OCI-LY1 (cell line): ENCODE measurements at regions not wholly inside any gene's neighbourhood (a gene's known extent, or its start where the extent isn't known, plus 50 kb on each side); places are given as distances from the start of the nearest gene placed in this dataset.

ENCODE experiments used
- H2AFZ ChIP-seq: fragments of 200-600 bp; sonication (generic), shearing (Covaris generic); 2 replicates; pipeline ENCODE4 v1.6.0; 2014; ENCODE audit warnings: antibody characterized with exemption, mild to moderate bottlenecking, low read length
- H3F3A ChIP-seq: fragments of 200-600 bp; sonication (generic), shearing (Covaris generic); 2 replicates; pipeline ENCODE4 v1.6.0; 2014; ENCODE audit warnings: mild to moderate bottlenecking, antibody characterized with exemption, low read length, moderate library complexity; ENCODE audit not compliant: insufficient read depth
- H3K27ac ChIP-seq: fragments of 200-600 bp; sonication (generic); 2 replicates; pipeline ENCODE4 v1.5.1; 2014; ENCODE audit warnings: low read length, mixed run types, mild to moderate bottlenecking, low read depth; ENCODE audit not compliant: poor library complexity, severe bottlenecking
- H3K27me3 ChIP-seq: fragments of 200-600 bp; sonication (generic); 2 replicates; pipeline ENCODE4 v1.6.0; 2014; ENCODE audit warnings: antibody characterized with exemption, mild to moderate bottlenecking, low read length, moderate library complexity; ENCODE audit not compliant: insufficient read depth
- H3K36me3 ChIP-seq: fragments of 200-600 bp; sonication (generic); 2 replicates; pipeline ENCODE4 v1.6.1; 2014; ENCODE audit warnings: mild to moderate bottlenecking, antibody characterized with exemption, low read length, moderate library complexity, mixed read lengths; ENCODE audit not compliant: insufficient read depth
- H3K4me1 ChIP-seq: fragments of 200-600 bp; sonication (generic); 2 replicates; pipeline ENCODE4 v1.5.1; 2014; ENCODE audit warnings: mild to moderate bottlenecking, low read length, moderate library complexity; ENCODE audit not compliant: insufficient read depth, severe bottlenecking
- H3K4me2 ChIP-seq: fragments of 200-600 bp; sonication (generic), shearing (Covaris generic); 2 replicates; pipeline ENCODE4 v1.6.1; 2014; ENCODE audit warnings: low read length
- H3K4me3 ChIP-seq: fragments of 200-600 bp; sonication (generic); 2 replicates; pipeline ENCODE4 v1.5.1; 2014; ENCODE audit warnings: low read length, low read depth, mild to moderate bottlenecking, mixed read lengths; ENCODE audit not compliant: poor library complexity, severe bottlenecking
- H3K79me2 ChIP-seq: fragments of 200-600 bp; shearing (Covaris generic); 2 replicates; pipeline ENCODE4 v1.6.1; 2016; ENCODE audit warnings: mixed run types, low read length, mixed read lengths; ENCODE audit not compliant: insufficient read depth
- H3K9ac ChIP-seq: fragments of 200-600 bp; sonication (generic), shearing (Covaris generic); 2 replicates; pipeline ENCODE4 v1.6.1; 2014; ENCODE audit warnings: mild to moderate bottlenecking, low read length, mixed read lengths
- H3K9me2 ChIP-seq: fragments of 200-600 bp; sonication (generic), shearing (Covaris generic); 2 replicates; pipeline ENCODE4 v1.6.1; 2014; ENCODE audit warnings: low read depth, mild to moderate bottlenecking, low read length, mixed read lengths
- H3K9me3 ChIP-seq: fragments of 200-600 bp; shearing (Covaris generic); 2 replicates; pipeline ENCODE4 v1.6.1; 2014; ENCODE audit warnings: low read length, mixed read lengths
- H4K20me1 ChIP-seq: fragments of 200-600 bp; sonication (generic), shearing (Covaris generic); 2 replicates; pipeline ENCODE4 v1.6.0; 2016; ENCODE audit warnings: mild to moderate bottlenecking, low read length; ENCODE audit not compliant: insufficient read depth
- CTCF ChIP-seq: fragments of 200-600 bp; sonication (generic), shearing (Covaris generic); IDR thresholded peaks from 2 replicates; pipeline ENCODE4 v1.5.1; 2017; ENCODE audit warnings: mild to moderate bottlenecking, antibody characterized with exemption, low read length, moderate library complexity, mixed read lengths
- EZH2 ChIP-seq: fragments of 200-600 bp; sonication (generic), shearing (Covaris generic); IDR thresholded peaks from 2 replicates; pipeline ENCODE4 v1.8.0; 2017; ENCODE audit warnings: borderline replicate concordance, mixed run types, mild to moderate bottlenecking, antibody characterized with exemption, low read length, moderate library complexity, mixed read lengths

- H3K4me1 ChIP-seq, result no peaks in the 10 kb centered on the region
- H2AFZ ChIP-seq, result no peak overlapping the region
- no peaks in the 10 kb centered on the region for H4K20me1 ChIP-seq
- H3K9ac ChIP-seq, result no peak overlapping the region
- no peak overlapping the region for H3K4me2 ChIP-seq
- no peak for TF ChIP-seq CTCF
- TF ChIP-seq EZH2, result no peak
- no peaks in the 10 kb centered on the region for H3K9me2 ChIP-seq
- no peak overlapping the region for H3K27ac ChIP-seq
- H3K36me3 ChIP-seq, result no peaks in the 10 kb centered on the region
- H3F3A ChIP-seq, result no peaks in the 10 kb centered on the region
- H3K27me3 ChIP-seq, result no peaks in the 10 kb centered on the region
- no peak overlapping the region for H3K4me3 ChIP-seq
- no peaks in the 10 kb centered on the region for H3K9me3 ChIP-seq
- H3K79me2 ChIP-seq, result no peaks in the 10 kb centered on the region
Measured at GRCh38 chr5:25619273-25619672, 974.5 kb upstream of the CDH10 start.

GRCh38 chr5:25618821-25619220 is 974.0 kb upstream of the CDH10 start:
- Histone ChIP-seq H3F3A (no peaks in the 10 kb centered on the region), H3K27me3 (no peaks in the 10 kb centered on the region), H3K27ac (no peak overlapping the region), H3K36me3 (no peaks in the 10 kb centered on the region), H3K9me3 (no peaks in the 10 kb centered on the region), H3K4me1 (no peaks in the 10 kb centered on the region), H3K4me3 (no peak overlapping the region), H4K20me1 (no peaks in the 10 kb centered on the region), H3K4me2 (no peak overlapping the region), H3K9ac (no peak overlapping the region), H3K79me2 (no peaks in the 10 kb centered on the region), H3K9me2 (no peaks in the 10 kb centered on the region), H2AFZ (no peak overlapping the region)
- TF ChIP-seq CTCF (no peak), EZH2 (no peak)

GRCh38 chr5:25614466-25614865 is 969.7 kb upstream of the CDH10 start:
- Histone ChIP-seq H3K4me1 (no peaks in the 10 kb centered on the region), H3F3A (no peaks in the 10 kb centered on the region), H3K9ac (no peak overlapping the region), H3K9me3 (no peaks in the 10 kb centered on the region), H3K36me3 (no peaks in the 10 kb centered on the region), H4K20me1 (no peaks in the 10 kb centered on the region), H3K27me3 (no peaks in the 10 kb centered on the region), H3K4me3 (no peak overlapping the region), H3K27ac (no peak overlapping the region), H3K4me2 (no peak overlapping the region), H3K9me2 (no peaks in the 10 kb centered on the region), H3K79me2 (no peaks in the 10 kb centered on the region), H2AFZ (no peak overlapping the region)
- no peak for TF ChIP-seq CTCF
- TF ChIP-seq EZH2, result no peak
